NOMO-1 treated with dmso at 0.1 percent for 144 hours (cell line): ENCODE measurements at regions not wholly inside any gene's neighbourhood (a gene's known extent, or its start where the extent isn't known, plus 50 kb on each side); places are given as distances from the start of the nearest gene placed in this dataset.
"Not testable (repeated sequence)": the region's sequence is repeated elsewhere in the genome, so short reads cannot be mapped to it uniquely, and the experiment has no call there.

ENCODE experiments used
- DNase-seq: peaks from one replicate; lab custom pipeline; 2025; ENCODE audit not compliant: unreplicated experiment; lab: John Stamatoyannopoulos, UW

DNA sequence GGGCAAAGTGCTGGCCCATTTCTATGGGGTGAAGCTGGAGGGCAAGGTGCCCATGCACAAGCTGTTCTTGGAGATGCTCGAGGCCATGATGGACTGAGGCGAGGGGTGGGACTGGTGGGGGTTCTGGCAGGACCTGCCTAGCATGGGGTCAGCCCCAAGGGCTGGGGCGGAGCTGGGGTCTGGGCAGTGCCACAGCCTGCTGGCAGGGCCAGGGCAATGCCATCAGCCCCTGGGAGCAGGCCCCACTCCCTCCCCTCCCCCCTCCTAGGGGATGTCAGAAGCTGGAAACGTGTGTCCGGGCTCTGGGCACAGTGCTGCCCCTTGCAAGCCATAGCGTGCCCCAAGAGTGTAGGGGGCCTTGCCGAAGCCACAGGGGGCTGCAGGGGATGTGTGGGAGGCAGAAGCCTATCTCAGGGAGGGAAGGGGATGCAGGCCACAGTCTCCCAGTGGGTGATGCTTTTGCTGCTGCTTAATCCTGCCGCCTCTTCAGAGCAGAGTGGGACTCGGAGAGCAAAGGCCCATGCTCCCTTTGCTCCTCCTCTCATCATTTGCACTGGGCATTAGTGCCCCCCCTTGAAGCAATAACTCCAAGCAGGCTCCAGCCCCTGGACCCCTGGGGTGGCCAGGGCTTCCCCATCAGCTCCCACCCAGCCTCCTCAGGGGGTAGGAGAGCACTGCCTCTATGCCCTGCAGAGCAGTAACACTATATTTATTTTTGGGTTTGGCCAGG, 85.2 kb downstream of the MRPL57 start:
- DNase-seq: not testable (repeated sequence)

DNA sequence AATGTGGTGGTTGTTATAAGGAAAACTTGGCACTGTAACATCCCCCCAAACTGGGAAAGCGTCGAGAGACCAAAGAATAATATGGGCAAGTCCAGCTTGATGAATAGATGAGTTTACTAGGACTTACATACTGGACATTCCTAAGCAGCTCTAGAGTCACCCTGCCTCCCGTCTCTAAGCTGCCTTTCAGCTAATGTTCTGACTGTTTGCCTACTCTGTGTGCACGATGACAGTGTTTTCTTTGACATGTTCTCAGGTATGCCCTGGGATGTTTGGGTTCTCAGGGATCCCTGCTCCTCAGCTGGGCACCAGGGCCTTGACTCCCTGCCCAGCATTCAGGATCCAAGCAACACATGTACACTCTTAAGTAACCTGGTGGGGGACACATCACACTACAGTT, 87.5 kb downstream of the MRPL57 start:
- DNase-seq: not testable (repeated sequence)

DNA sequence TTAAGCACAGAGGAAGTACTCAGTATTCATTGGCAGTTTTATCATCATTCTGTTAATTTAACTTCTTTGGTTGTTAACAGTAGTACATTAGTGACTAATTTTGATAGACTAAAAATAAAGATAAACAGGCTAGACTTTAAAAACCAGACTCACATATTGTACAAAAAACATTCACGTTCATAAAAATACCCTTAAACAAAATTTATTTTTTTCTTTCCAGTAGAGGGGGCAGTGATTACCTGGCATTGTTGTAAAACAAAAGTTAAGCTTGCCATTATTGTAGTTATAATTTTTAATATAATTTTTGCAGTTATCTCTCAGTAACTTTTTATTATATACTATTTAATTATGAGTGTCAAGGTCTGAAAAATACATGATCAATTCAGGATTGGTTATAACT, 92.0 kb downstream of the MRPL57 start:
- not testable (repeated sequence) for DNase-seq

DNA sequence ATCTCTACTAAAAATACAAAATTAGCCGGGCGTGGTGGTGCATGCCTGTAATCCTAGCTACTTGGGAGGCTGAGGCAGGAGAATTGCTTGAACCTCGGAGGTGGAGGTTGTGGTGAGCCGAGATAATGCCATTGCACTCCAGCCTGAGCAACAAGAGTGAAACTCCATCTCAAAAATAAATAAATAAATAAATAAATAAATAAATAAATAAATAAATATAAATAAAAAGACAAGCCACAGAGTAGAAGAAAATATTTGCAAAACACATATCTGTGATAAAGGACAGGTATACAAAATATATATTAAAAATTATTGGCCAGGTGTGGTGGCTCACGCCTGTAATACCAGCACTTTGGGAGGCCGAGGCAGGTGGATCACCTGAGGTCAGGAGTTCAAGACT, 96.0 kb downstream of the MRPL57 start:
- not testable (repeated sequence) for DNase-seq

DNA sequence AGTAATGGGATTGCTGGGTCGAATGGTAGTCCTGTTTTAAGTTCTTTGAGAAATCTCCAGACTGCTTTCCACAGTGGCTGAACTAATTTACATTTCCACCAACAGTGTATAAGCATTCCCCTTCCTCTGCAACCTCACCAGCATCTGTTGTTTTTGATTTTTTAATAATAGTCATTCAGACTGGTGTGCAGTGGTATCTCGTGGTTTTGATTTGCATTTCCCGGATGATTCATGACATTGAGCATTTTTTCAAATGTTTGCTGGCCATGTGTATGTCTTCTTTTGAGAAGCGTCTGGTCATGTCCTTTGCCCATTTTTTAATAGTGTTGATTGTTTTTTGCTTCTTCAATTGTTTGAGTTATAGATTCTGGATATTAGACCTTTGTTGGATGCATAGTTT, 98.0 kb downstream of the MRPL57 start:
- DNase-seq: not testable (repeated sequence)

DNA sequence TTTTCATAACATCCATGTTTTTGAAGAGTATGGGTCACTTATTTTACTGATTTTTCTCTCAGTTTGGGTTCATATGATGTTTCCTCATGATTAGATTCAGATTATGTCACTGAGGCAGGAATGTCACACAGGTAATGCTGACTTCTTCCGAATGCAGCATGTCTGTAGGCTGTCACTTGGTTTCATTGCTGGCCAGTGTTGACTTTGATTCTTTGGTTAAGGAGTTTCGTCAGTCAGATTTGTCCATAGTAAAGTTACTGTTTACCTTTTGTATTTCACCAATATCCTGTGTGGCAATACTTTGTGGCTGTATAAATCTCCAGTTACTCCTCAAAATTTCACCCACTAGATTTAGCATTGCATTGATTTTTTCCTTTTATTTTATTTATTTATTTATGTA, 105.6 kb downstream of the MRPL57 start:
- DNase-seq: no peak

DNA sequence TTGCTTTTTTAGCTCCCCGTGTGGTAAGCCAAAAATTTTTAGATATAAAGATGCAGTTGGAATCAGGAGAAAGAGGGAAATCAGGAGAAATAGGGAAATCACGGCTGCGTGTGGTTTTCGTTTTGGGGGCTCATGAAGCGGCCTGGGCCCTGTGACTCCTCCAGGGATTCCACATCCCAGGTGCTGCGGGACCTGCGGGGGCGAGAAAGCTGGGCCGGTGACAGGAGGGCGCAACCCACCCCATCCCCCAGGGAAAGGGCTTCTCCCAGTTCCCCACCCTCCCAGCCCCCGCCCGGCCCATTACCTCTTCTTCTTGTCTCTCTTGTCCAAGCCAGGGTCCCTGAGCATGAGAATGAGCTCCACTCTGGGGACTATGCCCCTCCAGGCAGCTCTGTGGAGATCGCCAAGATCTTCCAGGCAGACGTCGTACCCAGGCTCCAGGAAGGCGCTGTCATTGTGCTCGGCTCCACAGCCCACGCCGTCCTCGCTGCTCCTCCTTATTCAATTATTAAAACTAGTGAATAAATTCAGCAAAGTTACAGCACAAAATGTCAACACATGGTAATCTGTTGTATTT, 111.0 kb downstream of the MRPL57 start:
- no peak for DNase-seq

DNA sequence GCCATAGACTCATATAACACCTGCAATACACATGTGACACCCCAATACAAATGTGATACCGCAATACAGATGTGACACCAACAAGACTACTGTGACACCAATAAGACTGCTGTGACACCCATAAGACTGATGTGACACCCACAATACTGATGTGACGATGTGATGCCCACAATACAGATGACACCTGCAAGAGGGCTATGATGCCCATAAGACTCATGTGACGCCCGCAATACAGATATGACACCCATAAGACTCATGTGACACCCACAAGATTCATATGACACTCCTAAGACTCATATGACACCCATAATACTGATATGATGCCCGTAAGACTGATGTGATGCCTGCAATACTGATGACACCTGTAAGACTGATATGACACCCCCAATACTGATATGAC, 113.0 kb downstream of the MRPL57 start:
- no peak for DNase-seq

DNA sequence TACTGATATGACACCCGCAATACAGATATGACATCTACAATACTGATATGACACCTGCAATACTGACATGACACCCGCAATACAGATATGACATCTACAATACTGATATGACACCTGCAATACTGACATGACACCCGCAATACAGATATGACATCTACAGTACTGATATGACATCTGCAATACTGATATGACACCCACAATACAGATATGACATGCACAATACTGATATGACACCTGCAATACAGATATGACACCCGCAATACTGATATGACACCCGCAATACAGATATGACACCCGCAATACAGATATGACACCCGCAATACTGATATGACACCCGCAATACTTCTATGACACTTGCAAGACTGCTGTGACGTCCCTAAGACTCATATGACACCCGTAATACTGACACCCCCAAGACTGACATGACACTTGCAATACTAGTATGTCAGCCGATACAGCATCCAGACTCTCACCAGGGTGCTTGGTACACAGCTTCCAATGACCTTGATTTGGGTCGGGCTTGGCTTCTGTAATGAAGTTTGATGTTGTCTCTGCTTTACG, 114.1 kb downstream of the MRPL57 start:
- DNase-seq: not testable (repeated sequence)

DNA sequence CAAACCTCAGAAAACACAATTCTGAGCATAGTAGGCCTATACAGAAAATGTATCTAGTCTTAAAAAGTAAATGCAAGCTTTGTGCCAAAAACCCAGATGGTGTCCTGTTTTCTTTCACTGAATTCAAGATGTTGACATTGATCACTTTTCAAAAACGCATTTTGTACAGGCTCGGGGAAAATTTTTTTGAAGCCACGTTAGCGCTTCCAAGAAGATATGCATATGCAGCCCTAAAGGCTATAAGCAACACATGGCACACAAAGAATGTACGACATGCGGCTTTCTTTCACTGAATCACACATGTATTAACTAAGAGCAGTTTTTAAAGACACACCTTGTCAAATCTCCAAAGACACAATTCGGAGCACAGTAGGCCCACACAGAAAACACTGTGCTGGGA, 115.4 kb downstream of the MRPL57 start:
- no peak for DNase-seq

DNA sequence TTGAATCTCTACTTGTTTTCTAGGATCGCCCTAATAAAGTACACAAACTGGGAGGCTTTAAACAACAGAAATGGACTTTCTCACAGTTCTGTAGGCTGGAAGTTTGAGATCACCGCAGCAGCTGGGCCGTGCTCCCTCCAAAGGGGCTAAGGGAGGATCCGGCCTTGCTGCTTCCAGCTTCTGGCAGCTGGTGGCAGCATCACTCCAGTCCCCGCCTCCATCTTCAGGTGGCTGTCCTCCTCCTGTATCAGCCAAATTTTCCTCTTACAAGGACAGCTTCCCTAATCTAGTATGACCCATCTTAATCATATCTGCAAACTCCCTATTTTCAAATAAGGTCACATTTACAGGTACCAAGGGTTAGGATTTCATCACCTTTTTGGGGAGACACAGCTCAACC, 120.5 kb downstream of the MRPL57 start:
- peak; percentile 38 for DNase-seq

DNA sequence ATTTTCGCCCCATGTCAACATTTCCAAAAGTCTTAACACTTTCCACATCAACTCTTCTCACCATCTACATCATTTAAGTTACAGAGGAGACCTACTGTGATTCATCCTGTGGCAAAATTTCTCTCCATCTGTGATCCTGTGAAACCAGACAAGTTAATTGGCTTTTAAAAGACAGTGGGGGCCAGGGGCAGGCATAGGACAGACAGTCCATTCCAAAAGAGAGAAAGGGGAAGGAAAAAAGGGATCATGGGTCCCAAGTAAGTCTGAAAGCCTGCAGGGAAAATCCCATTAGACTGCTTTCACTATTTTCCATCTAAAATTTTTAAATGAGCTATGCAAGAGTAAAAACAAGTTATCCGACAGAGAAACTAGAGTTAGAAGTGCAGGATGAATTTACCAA, 121.0 kb downstream of the MRPL57 start:
- no peak for DNase-seq

DNA sequence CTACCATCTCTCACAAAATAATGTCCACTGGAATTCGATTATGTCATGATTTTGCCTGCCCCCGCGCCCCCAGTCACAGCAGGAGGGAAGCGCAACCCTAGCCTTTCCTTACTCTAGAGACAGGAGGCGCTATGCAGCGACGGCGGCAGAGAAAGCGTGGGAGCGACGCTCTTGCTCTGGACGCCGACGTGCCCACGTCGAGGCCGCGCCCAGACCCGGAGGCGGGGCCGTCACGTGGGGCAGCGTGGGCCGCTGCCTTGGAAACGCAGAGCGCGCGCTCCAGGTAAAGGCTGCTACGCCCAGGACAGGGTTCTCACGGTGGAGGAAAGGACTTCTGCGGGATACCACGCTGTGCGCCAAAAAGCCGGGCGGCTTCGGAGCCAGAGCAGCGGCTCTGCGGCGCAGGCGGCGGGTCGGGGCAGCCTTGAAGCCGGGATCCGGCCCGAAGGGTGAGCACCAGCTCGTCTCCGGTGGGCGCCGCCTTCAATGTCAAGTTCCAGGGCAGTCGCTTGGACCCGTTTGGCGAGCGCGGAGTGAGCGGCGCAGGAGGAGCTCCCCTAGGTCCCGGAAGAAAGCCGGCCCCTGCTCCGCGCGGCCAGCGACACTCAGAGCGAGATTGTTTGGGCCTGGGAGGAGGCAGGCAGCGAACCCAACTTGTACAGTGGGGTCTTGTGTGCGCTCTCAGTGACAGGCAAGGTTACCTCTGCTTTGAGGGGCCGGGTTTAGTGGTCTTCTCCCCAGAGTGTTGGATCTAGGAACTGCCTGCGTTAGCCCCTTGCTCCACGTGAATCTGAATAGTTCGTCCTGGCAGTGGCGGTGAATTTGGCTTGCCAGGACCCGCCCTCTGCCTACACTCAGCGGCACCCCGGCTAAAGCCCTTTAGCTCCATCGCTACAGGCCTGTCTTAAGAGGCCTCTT, 121.7 kb downstream of the MRPL57 start:
- peak; percentile 96 for DNase-seq

DNA sequence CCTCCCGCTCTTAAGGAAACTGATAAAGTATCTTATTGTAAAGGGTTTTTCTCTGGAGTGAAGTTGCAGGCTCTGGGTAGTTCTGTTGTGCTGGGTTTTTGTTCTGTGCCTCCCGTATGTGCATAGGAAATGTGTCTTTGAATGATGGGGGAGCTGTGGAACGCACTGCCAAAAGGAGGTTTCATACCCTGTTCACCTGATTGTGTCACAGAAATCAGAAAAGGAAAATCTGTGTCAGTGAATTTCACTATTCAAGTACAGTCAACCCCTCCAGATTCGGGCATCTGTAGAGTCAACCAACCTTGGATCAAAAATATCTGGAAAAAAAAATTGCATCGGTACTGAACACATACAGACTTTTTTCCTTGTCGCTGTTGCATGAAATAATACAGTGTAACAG, 127.8 kb downstream of the MRPL57 start:
- DNase-seq: no peak

DNA sequence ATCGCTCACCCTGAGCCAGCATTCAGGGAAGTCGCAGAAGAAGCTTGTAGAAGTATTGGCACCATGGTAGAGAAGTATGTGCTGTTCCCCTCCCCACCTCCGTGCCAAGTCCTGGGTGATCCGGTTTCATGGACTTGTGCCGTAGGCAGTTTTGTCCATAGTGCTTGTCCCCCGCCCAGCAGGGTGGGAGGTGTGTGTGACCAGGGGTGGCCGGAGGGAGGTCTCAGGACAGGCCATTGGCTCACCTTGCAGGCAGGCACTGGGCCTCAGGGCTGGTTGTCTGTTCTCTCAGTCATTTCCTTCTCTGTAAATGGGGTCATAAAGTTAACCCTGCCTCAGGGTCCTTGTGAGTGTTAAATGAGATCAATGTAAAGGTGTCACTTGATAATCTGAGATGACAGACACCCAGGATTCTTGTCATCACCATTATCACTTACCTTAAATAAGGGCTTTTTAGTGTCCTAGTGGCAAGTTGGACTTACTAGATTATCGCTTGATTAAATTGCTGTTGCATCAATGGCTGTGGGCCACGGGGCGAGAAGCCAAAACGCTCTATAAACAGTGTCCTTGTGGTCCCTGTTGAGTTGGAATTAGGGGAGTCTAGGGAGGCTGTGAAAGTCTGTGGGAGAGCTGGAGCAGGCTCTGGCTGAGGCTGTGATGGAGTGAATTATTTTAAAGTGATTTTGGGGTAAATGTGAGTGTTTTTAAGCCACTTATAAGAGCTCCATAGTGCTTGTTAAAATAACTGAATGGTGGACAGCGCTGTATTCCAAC, 130.0 kb downstream of the MRPL57 start:
- DNase-seq: not testable (repeated sequence)

DNA sequence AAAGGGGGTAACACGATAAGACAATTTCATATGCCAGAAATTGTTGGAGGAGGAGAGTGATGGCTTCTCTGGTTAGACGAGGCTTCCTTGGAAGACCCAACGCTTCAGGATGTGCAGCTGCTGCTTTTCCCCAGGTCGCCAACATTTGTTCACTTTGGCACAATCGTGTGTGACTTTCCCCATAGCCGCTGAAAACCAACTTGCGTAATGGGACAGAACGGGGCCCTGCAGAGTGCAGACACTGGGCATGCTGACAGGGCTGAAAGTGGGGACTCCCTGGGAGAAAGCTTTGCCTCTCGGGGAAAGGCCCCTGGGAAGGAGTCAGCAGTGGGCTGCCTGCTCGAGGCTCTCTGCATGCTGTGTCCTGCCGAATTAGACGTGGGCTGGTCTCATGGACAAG, 130.7 kb downstream of the MRPL57 start:
- DNase-seq: not testable (repeated sequence)

DNA sequence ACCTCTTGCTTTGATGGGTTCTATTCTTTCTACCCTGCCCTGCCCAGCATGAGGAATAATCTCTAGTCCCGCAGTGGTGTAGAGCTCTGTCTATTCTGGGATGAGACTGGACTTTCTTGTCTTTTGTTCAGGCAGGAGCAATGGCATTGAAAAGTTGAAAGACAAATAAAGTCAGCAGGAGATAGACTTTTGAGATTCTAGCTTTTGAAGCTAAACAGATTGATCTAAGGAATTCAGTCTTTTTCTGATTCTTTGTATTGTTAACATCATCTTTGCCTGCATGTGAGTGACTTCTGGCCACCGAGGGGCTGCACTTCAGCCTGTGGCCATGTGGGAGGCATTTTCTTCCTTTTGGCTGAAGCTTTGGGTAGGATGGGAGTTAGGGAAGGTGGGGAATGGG, 132.4 kb downstream of the MRPL57 start:
- no peak for DNase-seq

DNA sequence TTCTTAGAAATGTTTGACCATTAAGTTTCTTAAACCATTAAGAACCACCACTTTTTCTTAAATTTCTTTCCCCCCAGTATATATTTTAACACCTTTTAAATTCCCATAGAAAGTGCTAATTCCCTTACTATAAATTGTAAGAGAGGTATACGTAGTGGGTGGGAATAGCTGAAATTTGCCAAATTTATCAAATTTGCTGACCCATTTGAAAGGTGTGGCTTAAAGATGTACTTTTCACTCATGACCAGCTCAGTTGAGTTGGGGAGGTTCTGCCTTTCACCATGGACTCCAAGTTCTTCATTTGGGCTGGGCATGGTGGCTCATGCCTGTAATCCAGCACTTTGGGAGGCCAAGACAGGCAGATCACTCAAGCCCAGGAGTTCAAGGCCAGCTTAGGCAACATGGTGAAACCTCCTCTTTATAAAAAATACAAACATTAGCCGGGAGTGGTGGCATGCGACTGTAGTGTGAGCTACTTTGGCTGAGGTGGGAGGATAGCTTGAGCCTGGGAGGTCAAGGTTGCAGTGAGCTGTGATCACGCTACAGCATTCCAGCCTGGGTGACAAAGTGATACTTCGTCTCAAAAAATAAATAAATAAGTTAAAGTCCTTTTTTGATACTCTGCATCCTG, 133.2 kb downstream of the MRPL57 start:
- no peak for DNase-seq

DNA sequence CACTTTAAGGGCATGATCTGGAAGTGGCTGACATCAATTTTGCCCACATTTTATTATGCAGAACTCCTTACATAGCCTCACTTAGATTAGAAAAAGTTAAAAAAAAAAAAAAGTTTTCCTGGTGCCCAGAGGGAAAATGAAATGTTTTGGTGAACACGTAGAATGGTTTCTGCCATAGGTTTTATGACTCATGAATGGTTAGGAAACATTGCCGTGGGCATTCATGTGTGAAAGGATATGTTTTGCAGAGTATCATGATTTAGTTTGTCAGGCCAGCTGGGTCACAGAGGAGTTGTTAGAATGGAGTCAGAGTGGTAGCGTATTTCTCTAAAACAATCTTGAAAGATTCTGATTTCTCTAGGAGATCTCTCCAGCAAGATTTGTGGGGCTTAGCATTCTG, 133.8 kb downstream of the MRPL57 start:
- no peak for DNase-seq

DNA sequence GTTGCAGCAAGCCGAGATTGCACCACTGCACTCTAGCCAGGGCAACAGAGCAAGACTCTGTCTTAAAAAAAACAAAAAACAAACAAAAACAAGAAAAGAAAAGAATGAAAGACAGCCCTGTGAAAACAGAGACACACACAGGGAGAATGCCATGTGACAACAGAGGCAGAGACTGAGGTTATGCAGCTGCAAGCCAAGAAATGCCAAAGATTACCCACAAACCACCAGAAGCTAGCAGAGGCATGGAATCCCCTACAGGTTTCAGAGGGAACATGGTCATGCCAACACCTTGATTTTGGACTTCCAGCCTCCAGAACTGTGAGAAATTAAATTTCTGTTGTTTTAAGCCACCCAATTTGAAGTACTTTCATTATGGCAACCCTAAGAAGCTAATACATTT, 138.5 kb downstream of the MRPL57 start:
- not testable (repeated sequence) for DNase-seq
